EH (cell line): ENCODE measurements at regions not wholly inside any gene's neighbourhood (a gene's known extent, or its start where the extent isn't known, plus 50 kb on each side); places are given as distances from the start of the nearest gene placed in this dataset.

Experiments
- DNase-seq: peaks from one replicate; pipeline ENCODE4 v3.0.0-alpha.2; 2015; ENCODE audit warnings: low read depth

GRCh38 chr11:115036406-115037180 lies 358.3 kb downstream of the NXPE2 start:
- no peak for DNase-seq

- no peak for DNase-seq
These were observed 363.7 kb downstream of the NXPE2 start for GRCh38 chr11:115042002-115042401.

- DNase-seq: no peak
These were observed 369.3 kb downstream of the NXPE2 start for GRCh38 chr11:115047631-115048030.

GRCh38 chr11:115049796-115050195 lies 371.5 kb downstream of the NXPE2 start:
- no peak for DNase-seq

- DNase-seq: no peak
These were observed 372.4 kb downstream of the NXPE2 start for GRCh38 chr11:115050756-115051155.

GRCh38 chr11:115051938-115052590 lies 373.7 kb downstream of the NXPE2 start:
- DNase-seq: no peak

- no peak for DNase-seq
These were observed 374.3 kb downstream of the NXPE2 start for GRCh38 chr11:115052601-115053000.

GRCh38 chr11:115054570-115055538 lies 376.5 kb downstream of the NXPE2 start:
- DNase-seq: no peak

GRCh38 chr11:115056514-115056913 lies 378.2 kb downstream of the NXPE2 start:
- no peak for DNase-seq

GRCh38 chr11:115060840-115061239 lies 382.5 kb downstream of the NXPE2 start:
- DNase-seq: no peak

- DNase-seq: no peak
These were observed 387.0 kb downstream of the NXPE2 start for GRCh38 chr11:115065314-115065713.

GRCh38 chr11:115065830-115066664 lies 387.7 kb downstream of the NXPE2 start:
- no peak for DNase-seq

GRCh38 chr11:115067471-115067870 lies 389.1 kb downstream of the NXPE2 start:
- DNase-seq: no peak

- DNase-seq: no peak
These were observed 389.7 kb downstream of the NXPE2 start for GRCh38 chr11:115067900-115068530.

GRCh38 chr11:115069599-115069998 lies 391.3 kb downstream of the NXPE2 start:
- no peak for DNase-seq

- DNase-seq: no peak
These were observed 397.0 kb downstream of the NXPE2 start for GRCh38 chr11:115075356-115075755.

- no peak for DNase-seq
These were observed 399.4 kb downstream of the NXPE2 start for GRCh38 chr11:115077740-115078139.

GRCh38 chr11:115078461-115079438 lies 400.4 kb downstream of the NXPE2 start:
- no peak for DNase-seq

GRCh38 chr11:115080923-115081680 lies 402.8 kb downstream of the NXPE2 start:
- DNase-seq: no peak
